Right lobe of liver (tissue), 6 donors: ENCODE measurements at regions not wholly inside any gene's neighbourhood (a gene's known extent, or its start where the extent isn't known, plus 50 kb on each side); places are given as distances from the start of the nearest gene placed in this dataset.
A peak's percentile ranks its signal among the peaks of the same experiment; 100 is the strongest.
"Not testable (repeated sequence)": the region's sequence is repeated elsewhere in the genome, so short reads cannot be mapped to it uniquely, and the experiment has no call there.

ENCODE experiments used
- ATAC-seq, 4 donors: fragments of 200-7000 bp; cut with Tn5 transposase; one replicate each; pipeline ENCODE4 v1.9.1; 2020; ENCODE audit warnings: mild to moderate bottlenecking in 4 of 4, moderate library complexity in 4 of 4
- DNase-seq, 3 donors: peaks; one replicate each; pipeline ENCODE4 v3.0.0-alpha.2; 2020
- H3K27ac ChIP-seq, 3 donors: fragments of 200-600 bp; one replicate each; pipeline ENCODE4 v1.8.0; 2022
- H3K27me3 ChIP-seq, 2 donors: fragments of 200-600 bp; one replicate each; pipeline ENCODE4 v1.8.0; 2022
- H3K36me3 ChIP-seq, 4 donors: fragments of 200-600 bp; sonication (generic) in 1 of 4; one replicate each; pipeline versions ENCODE4 v1.5.1 to v1.8.0; 2017 to 2022; ENCODE audit warnings: control low read depth in 1 of 4
- H3K4me1 ChIP-seq, 4 donors: fragments of 200-600 bp; sonication (generic) in 1 of 4; one replicate each; pipeline versions ENCODE4 v1.5.1 to v1.8.0; 2017 to 2022; ENCODE audit warnings: control low read depth in 1 of 4
- H3K4me3 ChIP-seq, 3 donors: fragments of 200-600 bp; one replicate each; pipeline ENCODE4 v1.8.0; 2022
- H3K9me3 ChIP-seq, 4 donors: fragments of 200-600 bp; sonication (generic) in 1 of 4; one replicate each; pipeline versions ENCODE4 v1.5.1 to v1.8.0; 2017 to 2022; ENCODE audit warnings: control low read depth in 1 of 4
- CTCF ChIP-seq, 4 donors: fragments of 200-600 bp in 3 of 4; fragments of 450-650 bp in 1 of 4; IDR thresholded peaks; one replicate each; pipeline versions ENCODE4 v1.5.1 to v1.8.0; 2016 to 2022; ENCODE audit warnings: antibody characterized with exemption in 4 of 4, mild to moderate bottlenecking in 2 of 4
- POLR2A ChIP-seq: fragments of 450-650 bp; IDR thresholded peaks from one replicate; pipeline ENCODE4 v1.6.1; 2017; ENCODE audit warnings: antibody characterized with exemption, mild to moderate bottlenecking
- WGBS: methylation state at CpG from one replicate; pipeline ENCODE4 v1.1.6; 2018; ENCODE audit warnings: low coverage, low lambda C conversion rate; ENCODE audit not compliant: insufficient coverage; ENCODE audit errors: missing lambda C conversion rate; 5-methylcytosine and 5-hydroxymethylcytosine counted together
- intact Hi-C, 2 donors: fragments of 100-400 bp; cut with DNase I; formaldehyde crosslinking; loops; one replicate each; pipeline versions ENCODE4 v1.11.2 to v1.14.1; 2022
- donor health status: DM: no; HTN: yes; CAD: no.
- donor health status: DM: no; HTN: no; CAD: no.
- donor health status: DM: no; HTN: no; CAD: no.
- donor health status: DM: no; HTN: yes; CAD: no.
- donor health status: DM: no; HTN: yes; CAD: no.

- Histone ChIP-seq H3K4me1 (peaks cover 0 to 5% (median 0%) of the 10 kb centered on the region in 4 donors), H3K27ac (no peak overlapping the region), H3K4me3 (no peak overlapping the region), H3K9me3 (no peaks in the 10 kb centered on the region), H3K36me3 (no peaks in the 10 kb centered on the region), H3K27me3 (no peaks in the 10 kb centered on the region)
- intact Hi-C loops, result no loop called here
- TF ChIP-seq CTCF (IDR thresholded peaks at IDR 0.05) (no peak), POLR2A (no peak)
- 100% methylated on average over 3 of the region's 5 CpGs for WGBS
- DNase-seq (no peak), ATAC-seq (no peak)
These were observed 222.8 kb downstream of the FAM43A start for GRCh38 chr3:194908496-194908895.

- TF ChIP-seq CTCF (IDR thresholded peaks at IDR 0.05), result no peak
- TF ChIP-seq POLR2A, result no peak
- Histone ChIP-seq H3K9me3 (no peaks in the 10 kb centered on the region), H3K36me3 (no peaks in the 10 kb centered on the region), H3K4me3 (no peak overlapping the region), H3K4me1 (peaks cover 0 to 5% (median 0%) of the 10 kb centered on the region in 4 donors), H3K27ac (no peak overlapping the region), H3K27me3 (no peaks in the 10 kb centered on the region)
- 91% methylated on average over 5 of the region's 5 CpGs for WGBS
- DNase-seq (no peak), ATAC-seq (peak in 1 of 4 donors; percentile 39)
- intact Hi-C loops, result no loop called here
These were observed 223.3 kb downstream of the FAM43A start for GRCh38 chr3:194908972-194909371.

DNA sequence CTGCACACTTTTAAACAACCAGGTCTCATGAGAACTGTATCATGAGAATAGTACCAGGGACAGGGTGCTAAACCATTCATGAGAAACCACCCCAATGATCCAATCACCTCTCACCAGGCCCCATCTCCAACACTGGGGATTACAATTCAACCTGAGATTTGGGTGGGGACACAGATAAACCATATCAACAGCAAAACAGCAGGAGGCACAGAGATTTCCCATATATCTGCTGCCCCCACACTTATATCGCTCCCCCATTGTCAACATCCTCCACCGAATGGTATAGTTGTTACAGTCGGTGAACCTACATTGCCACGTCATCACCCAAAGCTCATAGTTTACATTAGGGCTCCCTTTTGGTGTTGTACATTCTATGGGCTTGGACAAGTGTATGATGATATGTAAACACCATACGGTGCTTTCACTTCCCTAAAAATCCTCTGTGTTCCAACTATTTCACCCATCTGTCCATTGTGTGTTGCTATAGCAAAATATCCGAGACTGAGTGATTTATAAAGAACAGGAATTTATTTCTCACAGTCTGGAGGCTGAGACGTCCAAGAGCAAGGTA is 224.8 kb downstream of the FAM43A start:
- DNase-seq, result no peak

DNA sequence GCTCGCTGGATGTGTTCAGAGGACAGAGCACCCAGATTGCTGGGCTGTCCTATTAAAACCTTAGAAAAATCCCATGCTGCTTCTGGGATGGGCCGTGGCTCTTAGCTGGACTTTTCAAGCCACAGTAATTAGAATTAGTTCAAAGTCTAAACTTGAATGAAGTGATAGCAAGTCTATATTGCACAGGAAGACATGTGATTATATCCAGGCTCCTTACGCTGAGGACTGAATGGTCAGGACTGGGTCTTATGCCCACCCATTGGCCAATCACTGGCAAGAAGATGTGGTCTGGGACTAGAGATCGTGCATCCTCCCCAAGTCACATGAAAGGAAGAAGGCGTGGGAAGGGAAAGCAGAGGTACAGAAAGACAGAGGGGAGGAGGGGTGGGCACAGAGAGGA is 227.6 kb downstream of the FAM43A start:
- WGBS, result 76% methylated on average over 5 of the region's 5 CpGs
- no peak for DNase-seq
- intact Hi-C loops, result no loop called here
- no peak overlapping the region for H3K4me3 ChIP-seq
- no peaks in the 10 kb centered on the region for H3K36me3 ChIP-seq
- no peaks in the 10 kb centered on the region for H3K4me1 ChIP-seq
- H3K27ac ChIP-seq, result no peak overlapping the region
- ATAC-seq, result no peak
- no peaks in the 10 kb centered on the region for H3K9me3 ChIP-seq
- H3K27me3 ChIP-seq, result no peaks in the 10 kb centered on the region
- TF ChIP-seq CTCF (IDR thresholded peaks at IDR 0.05), result no peak
- no peak for TF ChIP-seq POLR2A

More for the DNA sequence above, 224.8 kb downstream of the FAM43A start:
- no peak for TF ChIP-seq POLR2A
- TF ChIP-seq CTCF (IDR thresholded peaks at IDR 0.05), result no peak
- no peaks in the 10 kb centered on the region for H3K27me3 ChIP-seq
- no peaks in the 10 kb centered on the region for H3K36me3 ChIP-seq
- WGBS, result 73% methylated on average over 6 of the region's 7 CpGs
- intact Hi-C loops, result no loop called here
- no peaks in the 10 kb centered on the region for H3K9me3 ChIP-seq
- no peak overlapping the region for H3K27ac ChIP-seq
- peaks cover 0 to 5% (median 0%) of the 10 kb centered on the region in 4 donors for H3K4me1 ChIP-seq
- no peak for ATAC-seq
- no peak overlapping the region for H3K4me3 ChIP-seq

- DNase-seq, H3K27ac ChIP-seq, H3K36me3 ChIP-seq, H3K9me3 ChIP-seq, H3K27me3 ChIP-seq, H3K4me1 ChIP-seq, H3K4me3 ChIP-seq, intact Hi-C loops: not testable (repeated sequence)
- ATAC-seq, result peak in 1 of 4 donors; percentile 35
- WGBS, result 72% methylated on average over 4 of the region's 5 CpGs
These were observed 239.2 kb downstream of the FAM43A start for GRCh38 chr3:194924889-194925288.
